Kidney (tissue), 13 donors: ENCODE measurements at regions not wholly inside any gene's neighbourhood (a gene's known extent, or its start where the extent isn't known, plus 50 kb on each side); places are given as distances from the start of the nearest gene placed in this dataset.

ENCODE experiments used
- DNase-seq, 5 donors: peaks; one replicate each; pipeline ENCODE4 v3.0.0-alpha.2; 2013 to 2020
- FAIRE-seq: peaks from 2 replicates; lab custom pipeline; 2012; peaks lifted over from hg19 to GRCh38; lab: Jason Lieb, UNC
- H3K27ac ChIP-seq, 2 donors: one replicate each; pipeline ENCODE4 v1.7.0; 2013; ENCODE audit warnings: low read depth in 2 of 2, low read length in 2 of 2, inconsistent platforms in 1 of 2
- H3K27me3 ChIP-seq: one replicate; pipeline ENCODE4 v1.7.1; 2013; ENCODE audit warnings: low read length, inconsistent platforms; ENCODE audit not compliant: control insufficient read depth, insufficient read depth
- H3K36me3 ChIP-seq, 3 donors: one replicate each; pipeline versions ENCODE4 v1.7.0 to v1.7.1; 2013; ENCODE audit warnings: low read length in 3 of 3, control low read depth in 1 of 3, inconsistent platforms in 1 of 3; ENCODE audit not compliant: insufficient read depth in 3 of 3, control insufficient read depth in 2 of 3
- H3K4me1 ChIP-seq, 3 donors: one replicate each; pipeline versions ENCODE4 v1.7.0 to v1.7.1; 2013; ENCODE audit warnings: low read length in 3 of 3, inconsistent platforms in 1 of 3, low read depth in 1 of 3; ENCODE audit not compliant: control insufficient read depth in 2 of 3, insufficient read depth in 2 of 3
- H3K4me3 ChIP-seq, 3 donors: one replicate each; pipeline versions ENCODE4 v1.7.0 to v1.8.1; 2013; ENCODE audit warnings: low read length in 3 of 3, control low read depth in 1 of 3, inconsistent platforms in 1 of 3
- H3K9ac ChIP-seq, 3 donors: one replicate each; pipeline versions ENCODE4 v1.7.0 to v1.7.1; 2013; ENCODE audit warnings: low read length in 3 of 3, control low read depth in 1 of 3, inconsistent platforms in 1 of 3
- H3K9me3 ChIP-seq, 3 donors: one replicate each; pipeline versions ENCODE4 v1.7.0 to v1.7.1; 2013; ENCODE audit warnings: low read length in 3 of 3, control low read depth in 1 of 3, inconsistent platforms in 1 of 3; ENCODE audit not compliant: control insufficient read depth in 2 of 3, insufficient read depth in 1 of 3
- intact Hi-C: fragments of 100-400 bp; cut with DNase I; formaldehyde crosslinking; loops from one replicate; pipeline ENCODE4 v1.11.1; 2022
- TF ChIP-seq, protein P1 (sequence below): IDR thresholded peaks from 3 replicates; pipeline ENCODE4 v1.5.1; 2012; ENCODE audit warnings: mild to moderate bottlenecking, moderate library complexity, borderline replicate concordance; ENCODE audit not compliant: insufficient read depth; ENCODE audit errors: extremely low read depth
- donor health status: control.
- donor health status: control.
- donor health status: control.
- donor health status: control.
- donor health status: control.
- donor health status: DM: yes; HTN: yes; CAD: no.
- donor health status: Normal renal cell carcinoma (clear cell type).

DNA sequence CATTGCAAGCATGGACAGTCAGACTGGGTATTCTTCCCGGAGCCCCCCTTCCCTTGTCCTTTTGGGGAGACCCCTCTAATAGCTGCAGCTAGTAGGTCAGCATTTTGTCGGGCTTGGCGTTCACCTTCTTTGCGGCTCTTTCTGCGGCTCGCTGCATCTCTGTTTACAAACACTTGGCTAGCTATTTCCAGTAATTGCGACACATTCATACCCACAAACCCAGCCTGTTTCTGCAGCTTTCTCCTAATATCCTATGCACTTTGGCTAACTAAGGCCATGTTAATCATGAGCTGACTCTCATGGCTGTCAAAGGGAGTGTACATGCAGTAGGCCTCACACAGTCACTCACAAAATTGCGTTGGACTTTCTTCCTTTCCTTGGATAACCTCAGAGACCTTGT lies 716.4 kb downstream of the AMY1C start:
- Histone ChIP-seq H3K27me3 (no peaks in the 10 kb centered on the region), H3K36me3 (no peaks in the 10 kb centered on the region), H3K9ac (no peak overlapping the region), H3K4me3 (no peak overlapping the region), H3K9me3 (peaks cover 0 to 3% (median 0%) of the 10 kb centered on the region in 3 donors), H3K27ac (no peak overlapping the region), H3K4me1 (no peaks in the 10 kb centered on the region)
- TF ChIP-seq, protein P1, sequence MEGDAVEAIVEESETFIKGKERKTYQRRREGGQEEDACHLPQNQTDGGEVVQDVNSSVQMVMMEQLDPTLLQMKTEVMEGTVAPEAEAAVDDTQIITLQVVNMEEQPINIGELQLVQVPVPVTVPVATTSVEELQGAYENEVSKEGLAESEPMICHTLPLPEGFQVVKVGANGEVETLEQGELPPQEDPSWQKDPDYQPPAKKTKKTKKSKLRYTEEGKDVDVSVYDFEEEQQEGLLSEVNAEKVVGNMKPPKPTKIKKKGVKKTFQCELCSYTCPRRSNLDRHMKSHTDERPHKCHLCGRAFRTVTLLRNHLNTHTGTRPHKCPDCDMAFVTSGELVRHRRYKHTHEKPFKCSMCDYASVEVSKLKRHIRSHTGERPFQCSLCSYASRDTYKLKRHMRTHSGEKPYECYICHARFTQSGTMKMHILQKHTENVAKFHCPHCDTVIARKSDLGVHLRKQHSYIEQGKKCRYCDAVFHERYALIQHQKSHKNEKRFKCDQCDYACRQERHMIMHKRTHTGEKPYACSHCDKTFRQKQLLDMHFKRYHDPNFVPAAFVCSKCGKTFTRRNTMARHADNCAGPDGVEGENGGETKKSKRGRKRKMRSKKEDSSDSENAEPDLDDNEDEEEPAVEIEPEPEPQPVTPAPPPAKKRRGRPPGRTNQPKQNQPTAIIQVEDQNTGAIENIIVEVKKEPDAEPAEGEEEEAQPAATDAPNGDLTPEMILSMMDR: no peak
- intact Hi-C loops: no loop called here
- DNase-seq: no peak
- FAIRE-seq: no peak

DNA sequence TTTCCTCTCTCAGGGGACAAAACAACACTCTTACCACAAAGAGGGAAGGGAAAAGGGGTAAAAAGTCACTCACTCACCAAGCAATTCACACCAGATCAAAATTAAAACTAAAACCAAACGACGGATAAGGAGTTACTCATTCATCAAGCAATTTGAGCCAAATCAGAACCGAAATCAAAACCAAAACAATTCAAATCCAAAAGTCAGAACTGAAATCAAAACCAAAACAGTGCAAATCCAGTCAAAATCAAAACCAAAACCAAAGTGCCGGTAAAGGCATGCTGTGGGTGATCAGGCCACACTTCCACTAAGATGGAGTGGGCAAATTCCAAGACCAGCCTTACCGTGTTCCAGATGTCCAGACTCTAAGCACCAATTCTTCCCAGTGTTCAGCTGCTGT lies 717.9 kb downstream of the AMY1C start:
- no peak overlapping the region for H3K4me3 ChIP-seq
- no peaks in the 10 kb centered on the region for H3K36me3 ChIP-seq
- intact Hi-C loops: no loop called here
- DNase-seq (no peak), FAIRE-seq (no peak)
- TF ChIP-seq, protein P1: no peak
- H3K9ac ChIP-seq: no peak overlapping the region
- no peaks in the 10 kb centered on the region for H3K27me3 ChIP-seq
- peaks cover 0 to 3% (median 0%) of the 10 kb centered on the region in 3 donors for H3K9me3 ChIP-seq
- no peak overlapping the region for H3K27ac ChIP-seq
- no peaks in the 10 kb centered on the region for H3K4me1 ChIP-seq

DNA sequence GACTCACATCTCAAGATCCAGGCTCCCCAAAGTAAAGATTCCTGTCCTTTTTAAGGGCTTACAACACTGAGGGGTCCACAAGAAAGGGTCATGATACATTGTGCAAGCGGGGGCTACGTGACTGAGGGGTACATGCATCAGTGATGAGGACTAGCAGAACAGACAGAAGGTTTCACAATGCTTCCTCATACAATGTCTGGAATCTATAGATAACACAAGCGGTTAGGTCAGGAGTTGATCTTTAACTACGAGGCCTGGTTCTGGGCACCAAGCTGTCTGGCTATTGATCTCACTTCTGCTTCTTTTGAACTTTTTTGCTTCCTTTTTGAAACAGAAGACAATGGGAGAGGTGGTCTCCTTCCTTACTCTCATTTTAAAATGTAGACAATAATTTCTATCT lies 718.6 kb downstream of the AMY1C start:
- Histone ChIP-seq H3K4me3 (no peak overlapping the region), H3K9ac (no peak overlapping the region), H3K36me3 (no peaks in the 10 kb centered on the region), H3K4me1 (no peaks in the 10 kb centered on the region), H3K9me3 (peaks cover 0 to 3% (median 0%) of the 10 kb centered on the region in 3 donors), H3K27me3 (no peaks in the 10 kb centered on the region), H3K27ac (no peak overlapping the region)
- TF ChIP-seq, protein P1: no peak
- FAIRE-seq: no peak
- DNase-seq: no peak
- intact Hi-C loops: no loop called here

DNA sequence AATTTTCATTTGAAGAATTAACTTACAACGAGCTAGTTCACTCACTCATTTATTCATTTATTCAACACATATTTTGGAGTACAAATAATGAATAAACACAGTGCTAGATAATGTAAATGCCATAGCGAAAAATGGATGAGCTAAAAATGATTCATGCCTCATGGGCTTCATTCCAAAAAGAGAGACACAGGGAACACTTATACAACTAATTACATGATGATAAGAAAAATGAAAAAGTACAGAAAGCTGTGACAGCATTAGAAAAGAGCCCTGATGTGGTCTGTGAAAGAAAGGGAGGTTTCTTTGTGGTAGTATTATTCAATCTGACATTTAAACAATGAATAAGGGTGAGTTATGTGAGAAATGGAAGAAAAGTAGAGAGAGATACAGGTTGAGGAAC lies 726.4 kb downstream of the AMY1C start:
- Histone ChIP-seq H3K9ac (no peak overlapping the region), H3K27me3 (no peaks in the 10 kb centered on the region), H3K9me3 (no peaks in the 10 kb centered on the region), H3K4me3 (no peak overlapping the region), H3K4me1 (no peaks in the 10 kb centered on the region), H3K27ac (no peak overlapping the region), H3K36me3 (no peaks in the 10 kb centered on the region)
- TF ChIP-seq, protein P1: no peak
- FAIRE-seq (no peak), DNase-seq (no peak)
- intact Hi-C loops: no loop called here
